ENCODE measurements at regions not wholly inside any gene's neighbourhood (a gene's known extent, or its start where the extent isn't known, plus 50 kb on each side); places are given as distances from the start of the nearest gene placed in this dataset.

- no TSS peak for BruUV-seq (replicated peaks)
- Histone ChIP-seq H3K9ac (ENCODE audit: low read length) (no peak overlapping the region), H2AFZ (ENCODE audit: low read depth, low read length, poor library complexity, severe bottlenecking) (no peak overlapping the region), H3K27ac (ENCODE audit: low read depth, low read length) (no peak overlapping the region), H3K79me2 (ENCODE audit: insufficient read depth, low read length) (no peaks in the 10 kb centered on the region), H4K20me1 (ENCODE audit: insufficient read depth) (no peaks in the 10 kb centered on the region), H3K4me3 (replicated peaks in 1 of 2; ENCODE audit: low read depth in 1 of 2, low read length in 2 of 2) (no peak overlapping the region), H3K4me1 (ENCODE audit: control insufficient read depth in 1 of 2, insufficient read depth in 2 of 2, low read length in 2 of 2) (no peaks in the 10 kb centered on the region), H3K36me3 (ENCODE audit: control insufficient read depth in 1 of 2, insufficient read depth in 2 of 2, low read length in 2 of 2) (no peaks in the 10 kb centered on the region), H3K27me3 (ENCODE audit: insufficient read depth, low read length) (no peaks in the 10 kb centered on the region), H3K9me2 (ENCODE audit: insufficient read depth) (no peaks in the 10 kb centered on the region), H3K9me3 (ENCODE audit: control insufficient read depth in 1 of 2, insufficient read depth in 1 of 2, low read depth in 1 of 2, low read length in 2 of 2) (no peaks in the 10 kb centered on the region), H3K4me2 (ENCODE audit: low read length) (no peak overlapping the region)
- CTCF ChIA-PET: no interaction called here
- TF ChIP-seq EZH2phosphoT487 (IDR thresholded peaks at IDR 0.05; ENCODE audit: borderline replicate concordance): no peak
- no peak for TF ChIP-seq ZFX (IDR thresholded peaks at IDR 0.05)
- TF ChIP-seq ZNF274 (IDR thresholded peaks at IDR 0.05; ENCODE audit: low read depth, low read length): no peak
- no peak for TF ChIP-seq ZBTB33 (IDR thresholded peaks at IDR 0.05; ENCODE audit: extremely low read depth, insufficient replicate concordance, low read length)
- TF ChIP-seq EGR1 (IDR thresholded peaks at IDR 0.05; ENCODE audit: low read depth): no peak
- no peak for TF ChIP-seq RAD21 (IDR thresholded peaks at IDR 0.05; ENCODE audit: low read depth)
- TF ChIP-seq REST (IDR thresholded peaks at IDR 0.05; ENCODE audit: low read depth): no peak
- ATAC-seq: no peak
- DNase-seq (ENCODE audit: low read depth, low spot score): no peak
- POLR2A ChIA-PET: no interaction called here
- intact Hi-C loops (cut with micrococcal nuclease): loop anchor here (10.0 kb wide), 1 partner anchor 76 kb away; no protein-coding TSS in a partner anchor
- RAD21 ChIA-PET (ENCODE audit: low non-redundant PET in 1 of 2, low total read pairs in 2 of 2, uncharacterized antibody in 2 of 2, unreplicated experiment in 2 of 2): no interaction called here
Observed at GRCh38 chr9:27880635-27881034, 307.4 kb upstream of the C9orf72 start.
